ENCODE measurements at regions not wholly inside any gene's neighbourhood (a gene's known extent, or its start where the extent isn't known, plus 50 kb on each side); places are given as distances from the start of the nearest gene placed in this dataset.
A peak's percentile ranks its signal among the peaks of the same experiment; 100 is the strongest.

DNA sequence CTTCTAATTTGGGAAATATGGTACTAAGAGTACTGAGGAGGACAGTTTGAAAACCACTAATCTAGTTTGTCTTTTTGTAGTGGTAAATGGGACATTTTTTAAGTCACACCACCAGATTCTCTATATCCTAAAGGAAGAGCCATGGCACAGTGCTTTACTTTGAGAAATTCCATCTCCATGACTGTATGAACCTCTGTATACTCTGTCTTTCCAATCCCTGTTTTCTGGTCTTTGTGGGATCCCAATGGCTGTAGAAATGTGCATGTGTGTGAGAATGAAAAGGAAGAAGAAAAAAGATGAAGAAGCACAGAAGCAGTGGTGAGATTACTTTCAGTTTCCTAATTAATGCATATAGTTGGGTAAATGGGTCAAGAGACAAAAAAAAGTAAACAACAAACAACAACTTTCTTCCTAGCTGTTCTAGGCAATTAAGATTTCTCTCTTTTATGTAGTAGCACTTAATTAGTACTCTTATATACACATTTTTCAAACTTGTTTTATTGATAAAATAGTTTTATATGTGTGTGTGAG lies 141.2 kb upstream of the HCRTR2 start:
- CTCF ChIA-PET, result no interaction called here
- DNase-seq (ENCODE audit: low read depth, low spot score), result no peak

DNA sequence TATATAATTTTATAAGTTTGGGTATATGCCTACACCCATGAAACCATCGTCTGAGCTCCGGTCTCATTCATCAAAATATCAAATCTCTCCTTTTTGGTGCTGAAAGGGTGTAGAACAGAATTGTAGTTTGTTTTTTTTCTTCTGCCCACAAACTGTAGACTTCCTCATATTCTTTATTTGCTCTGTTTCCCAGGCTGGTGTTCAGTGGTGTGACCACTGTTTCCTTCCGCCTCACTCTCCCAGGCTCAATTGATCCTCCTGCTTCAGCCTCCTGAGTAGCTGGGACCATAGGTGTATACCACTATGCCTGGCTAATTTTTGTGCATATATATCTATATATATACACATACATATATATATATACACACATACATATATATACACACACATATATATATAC lies 139.6 kb upstream of the HCRTR2 start:
- DNase-seq (ENCODE audit: low read depth, low spot score), result no peak
- Histone ChIP-seq H3K4me3 (ENCODE audit: low read depth, low read length) (no peak overlapping the region), H3K27me3 (ENCODE audit: control insufficient read depth, insufficient read depth, low read length) (no peaks in the 10 kb centered on the region), H3K9me3 (ENCODE audit: control insufficient read depth, insufficient read depth, low read length) (no peaks in the 10 kb centered on the region; the same call in 1 of the 2 replicates), H3K27ac (ENCODE audit: low read depth, low read length) (no peak overlapping the region)
- TF ChIP-seq, protein P1, sequence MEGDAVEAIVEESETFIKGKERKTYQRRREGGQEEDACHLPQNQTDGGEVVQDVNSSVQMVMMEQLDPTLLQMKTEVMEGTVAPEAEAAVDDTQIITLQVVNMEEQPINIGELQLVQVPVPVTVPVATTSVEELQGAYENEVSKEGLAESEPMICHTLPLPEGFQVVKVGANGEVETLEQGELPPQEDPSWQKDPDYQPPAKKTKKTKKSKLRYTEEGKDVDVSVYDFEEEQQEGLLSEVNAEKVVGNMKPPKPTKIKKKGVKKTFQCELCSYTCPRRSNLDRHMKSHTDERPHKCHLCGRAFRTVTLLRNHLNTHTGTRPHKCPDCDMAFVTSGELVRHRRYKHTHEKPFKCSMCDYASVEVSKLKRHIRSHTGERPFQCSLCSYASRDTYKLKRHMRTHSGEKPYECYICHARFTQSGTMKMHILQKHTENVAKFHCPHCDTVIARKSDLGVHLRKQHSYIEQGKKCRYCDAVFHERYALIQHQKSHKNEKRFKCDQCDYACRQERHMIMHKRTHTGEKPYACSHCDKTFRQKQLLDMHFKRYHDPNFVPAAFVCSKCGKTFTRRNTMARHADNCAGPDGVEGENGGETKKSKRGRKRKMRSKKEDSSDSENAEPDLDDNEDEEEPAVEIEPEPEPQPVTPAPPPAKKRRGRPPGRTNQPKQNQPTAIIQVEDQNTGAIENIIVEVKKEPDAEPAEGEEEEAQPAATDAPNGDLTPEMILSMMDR (IDR thresholded peaks at IDR 0.05; ENCODE audit: low read depth, low read length), result no peak
- ChIA-PET CTCF (no interaction called here), POLR2A (no interaction called here)

More for the DNA sequence above, 141.2 kb upstream of the HCRTR2 start:
- Histone ChIP-seq H3K9me3 (ENCODE audit: control insufficient read depth, insufficient read depth, low read length) (no peaks in the 10 kb centered on the region; the same call in 1 of the 2 replicates), H3K4me3 (ENCODE audit: low read depth, low read length) (no peak overlapping the region), H3K27me3 (ENCODE audit: control insufficient read depth, insufficient read depth, low read length) (no peaks in the 10 kb centered on the region), H3K27ac (ENCODE audit: low read depth, low read length) (no peak overlapping the region)
- POLR2A ChIA-PET, result no interaction called here
- TF ChIP-seq, protein P1 (IDR thresholded peaks at IDR 0.05; ENCODE audit: low read depth, low read length), result no peak

DNA sequence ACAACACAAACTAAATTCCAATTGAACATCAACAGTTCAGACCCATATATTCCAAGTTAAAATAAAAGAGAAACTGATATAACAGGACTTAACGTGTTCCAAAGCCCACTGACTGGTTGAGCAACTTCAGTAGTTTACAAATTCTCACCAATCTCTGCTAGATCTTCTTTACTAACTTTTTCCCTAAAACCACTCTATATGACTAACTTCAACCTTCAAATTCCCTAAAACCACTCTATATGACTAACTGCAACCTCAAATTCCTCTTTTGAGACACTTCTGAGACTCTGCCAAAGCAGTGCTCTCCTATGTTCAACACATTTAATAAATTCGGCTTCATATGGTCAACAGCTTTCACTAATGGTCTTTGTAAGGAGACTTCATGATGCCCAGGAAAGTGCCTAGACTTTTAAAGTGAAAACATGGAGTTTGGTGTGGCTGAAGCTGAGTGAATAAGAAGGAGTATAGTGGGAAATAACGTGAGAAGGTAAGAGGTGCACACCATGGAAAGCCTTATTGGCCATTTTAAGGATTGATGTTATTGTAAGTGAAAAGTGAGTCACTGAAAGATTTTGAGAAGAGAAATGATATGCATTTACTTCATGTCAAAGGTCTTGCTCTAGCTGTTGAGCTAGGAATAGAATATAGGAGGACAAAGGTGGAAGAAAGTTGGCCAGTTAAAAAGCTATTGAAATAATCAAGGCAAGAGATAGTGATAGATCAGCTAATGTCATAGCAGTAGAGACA lies 134.0 kb upstream of the HCRTR2 start:
- H3K4me3 ChIP-seq (ENCODE audit: low read depth, low read length), result no peak overlapping the region
- TF ChIP-seq, protein P1 (IDR thresholded peaks at IDR 0.05; ENCODE audit: low read depth, low read length), result no peak
- ChIA-PET CTCF (interaction anchor here (0.8 kb wide), 1 partner anchor 322 kb away, joined by 4 read pairs; no protein-coding TSS in a partner anchor), POLR2A (no interaction called here)
- peak; percentile 87 for DNase-seq (ENCODE audit: low read depth, low spot score)
- peak overlapping the region; percentile 25 for H3K27ac ChIP-seq (ENCODE audit: low read depth, low read length)
- H3K27me3 ChIP-seq (ENCODE audit: control insufficient read depth, insufficient read depth, low read length), result no peaks in the 10 kb centered on the region
- H3K9me3 ChIP-seq (ENCODE audit: control insufficient read depth, insufficient read depth, low read length), result no peaks in the 10 kb centered on the region

- H3K4me3 ChIP-seq (ENCODE audit: low read depth, low read length), result no peak overlapping the region
- ChIA-PET POLR2A (no interaction called here), CTCF (no interaction called here)
- H3K27me3 ChIP-seq (ENCODE audit: control insufficient read depth, insufficient read depth, low read length), result no peaks in the 10 kb centered on the region
- no peak for DNase-seq (ENCODE audit: low read depth, low spot score)
- no peak overlapping the region for H3K27ac ChIP-seq (ENCODE audit: low read depth, low read length)
- TF ChIP-seq, protein P1 (IDR thresholded peaks at IDR 0.05; ENCODE audit: low read depth, low read length), result no peak
- no peaks in the 10 kb centered on the region for H3K9me3 ChIP-seq (ENCODE audit: control insufficient read depth, insufficient read depth, low read length)
Observed at GRCh38 chr6:55046869-55047422, 127.4 kb upstream of the HCRTR2 start.

DNA sequence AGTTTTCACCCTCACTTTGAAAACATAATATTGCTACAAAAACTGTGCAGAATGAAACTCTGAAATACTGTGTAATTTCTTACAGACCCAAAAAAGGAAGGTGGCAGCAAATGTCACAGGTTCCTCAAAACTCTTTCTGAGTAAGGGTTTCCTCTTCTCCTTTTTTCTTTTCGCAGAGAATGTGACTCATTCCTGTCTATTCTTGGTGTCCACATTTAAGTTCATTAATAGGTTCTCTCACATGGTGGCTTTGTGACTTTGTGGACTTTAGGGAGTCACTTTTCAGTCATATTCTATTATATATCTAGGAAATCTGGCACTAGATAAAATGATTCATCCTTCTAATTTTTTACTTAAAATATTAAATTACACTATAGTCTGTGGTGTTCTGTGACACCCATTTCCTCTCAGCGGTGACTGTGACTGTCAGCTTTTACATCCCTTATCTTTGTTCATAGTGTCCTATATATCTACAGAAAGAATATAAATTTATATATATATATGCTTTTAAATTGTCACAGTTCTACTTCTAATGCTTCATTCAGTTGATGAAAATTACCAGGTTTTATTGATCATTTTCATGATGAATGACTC lies 126.8 kb upstream of the HCRTR2 start:
- TF ChIP-seq, protein P1 (IDR thresholded peaks at IDR 0.05; ENCODE audit: low read depth, low read length), result no peak
- no peak for DNase-seq (ENCODE audit: low read depth, low spot score)
- Histone ChIP-seq H3K9me3 (ENCODE audit: control insufficient read depth, insufficient read depth, low read length) (no peaks in the 10 kb centered on the region), H3K4me3 (ENCODE audit: low read depth, low read length) (no peak overlapping the region), H3K27me3 (ENCODE audit: control insufficient read depth, insufficient read depth, low read length) (no peaks in the 10 kb centered on the region), H3K27ac (ENCODE audit: low read depth, low read length) (no peak overlapping the region)
- ChIA-PET POLR2A (no interaction called here), CTCF (no interaction called here)

Data from AG04450 (cell line).